GM20431 (cell line): ENCODE measurements at regions not wholly inside any gene's neighbourhood (a gene's known extent, or its start where the extent isn't known, plus 50 kb on each side); places are given as distances from the start of the nearest gene placed in this dataset.
"Not testable (repeated sequence)": the region's sequence is repeated elsewhere in the genome, so short reads cannot be mapped to it uniquely, and the experiment has no call there.

Experiments used
- in situ Hi-C: fragments of 300-500 bp; cut with MseI, MboI; formaldehyde crosslinking; loops from one replicate; pipeline ENCODE4 v1.15.0; 2020; ENCODE audit warnings: low sequenced_read_pairs; ENCODE audit not compliant: unreplicated experiment

DNA sequence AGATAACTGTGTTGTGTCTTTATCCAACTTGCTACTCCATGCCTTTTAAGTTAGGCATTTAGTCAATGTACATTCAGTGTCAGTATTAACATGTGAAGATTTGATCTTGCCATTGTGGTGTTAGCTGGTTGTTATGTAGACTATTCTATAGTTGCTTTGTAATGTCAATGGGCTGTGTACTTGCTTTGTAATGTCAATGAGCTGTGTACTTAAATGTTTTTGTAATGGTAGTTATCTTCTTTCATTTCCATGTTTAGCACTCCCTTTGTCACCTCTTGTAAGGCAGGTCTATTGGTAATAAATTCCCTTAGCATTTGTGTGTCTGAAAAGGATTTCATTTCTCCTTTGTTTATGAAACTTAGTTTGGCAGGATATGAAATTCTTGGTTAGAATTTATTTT is 53.4 kb downstream of the MC4R start:
- in situ Hi-C loops: no loop called here

GRCh38 chr18:60311676-60312360 is 60.8 kb downstream of the MC4R start:
- in situ Hi-C loops: no loop called here

GRCh38 chr18:60295674-60296073 is 76.9 kb downstream of the MC4R start:
- in situ Hi-C loops: no loop called here

- in situ Hi-C loops: no loop called here
Measured at GRCh38 chr18:60292186-60292585, 80.4 kb downstream of the MC4R start.

DNA sequence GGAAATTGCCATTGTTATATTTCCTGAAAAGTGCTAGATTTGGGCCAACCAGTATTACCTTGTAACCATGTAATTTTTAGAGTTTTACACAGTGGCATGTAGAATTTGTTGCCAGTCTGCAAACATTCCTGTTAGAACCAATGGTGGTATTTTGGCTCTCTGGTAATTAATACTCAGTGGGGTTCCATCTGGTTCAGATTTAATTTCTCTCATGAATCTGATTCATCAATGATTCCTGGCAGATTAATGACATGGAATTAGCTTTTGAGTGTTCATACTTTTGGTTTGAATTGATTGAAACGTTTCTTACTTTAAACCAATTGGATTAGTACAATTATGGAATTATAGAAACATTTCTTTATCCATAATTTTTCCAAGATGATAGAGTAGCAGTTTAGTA is 93.2 kb downstream of the MC4R start:
- in situ Hi-C loops: no loop called here

GRCh38 chr18:60277855-60278480 is 94.6 kb downstream of the MC4R start:
- in situ Hi-C loops: no loop called here

DNA sequence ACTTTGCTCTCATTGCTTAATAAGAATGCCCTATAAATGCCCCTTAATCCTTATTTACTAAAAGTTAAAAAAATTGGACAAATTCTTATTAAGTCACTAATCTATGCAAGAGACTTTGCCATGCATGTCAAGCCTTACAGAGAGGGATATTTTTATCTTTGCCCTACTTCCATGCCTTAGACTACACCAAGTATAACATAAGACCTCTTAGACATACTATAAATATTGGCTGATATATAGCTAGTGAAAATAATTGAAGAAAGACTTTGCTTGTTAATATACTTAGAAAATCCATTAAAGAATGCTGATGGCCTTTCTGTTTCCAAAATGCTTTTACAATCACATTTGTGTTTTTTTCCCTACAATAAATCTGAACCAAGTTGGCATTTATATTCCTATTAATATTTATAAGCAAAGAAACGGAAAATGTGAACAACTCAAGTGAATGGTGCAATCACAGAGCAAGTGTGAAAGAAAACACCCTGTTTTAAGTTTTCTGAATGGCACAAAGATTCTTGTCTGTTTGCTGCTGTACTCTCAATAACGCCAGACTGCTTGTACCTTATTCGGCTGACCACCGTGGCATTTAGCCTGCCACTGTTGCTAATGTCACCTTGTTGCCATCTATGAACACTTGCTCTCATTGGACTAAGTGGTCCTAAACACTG is 105.0 kb downstream of the MC4R start:
- in situ Hi-C loops: no loop called here

DNA sequence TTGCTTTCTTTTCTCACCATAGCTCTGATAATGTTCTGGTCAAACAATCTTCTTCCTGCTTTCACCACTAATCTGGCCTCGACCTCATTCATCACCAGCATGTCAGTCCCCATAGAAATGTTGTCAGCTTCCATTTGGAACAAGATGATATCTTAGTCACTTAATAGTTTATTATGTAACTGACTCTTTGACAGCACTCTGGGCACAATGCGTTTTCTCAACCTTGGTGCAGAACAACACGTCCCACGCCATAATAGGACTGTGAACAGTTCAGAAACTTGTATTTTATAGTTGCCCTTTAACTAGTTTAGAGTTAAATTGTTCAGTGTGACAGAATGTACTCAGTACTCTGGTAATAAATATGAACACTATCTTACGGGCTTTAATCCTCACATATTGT is 106.0 kb downstream of the MC4R start:
- in situ Hi-C loops: no loop called here

- in situ Hi-C loops: no loop called here
Measured at GRCh38 chr18:60259052-60259681, 113.4 kb downstream of the MC4R start.

GRCh38 chr18:60249388-60249787 is 123.2 kb downstream of the MC4R start:
- in situ Hi-C loops: no loop called here

DNA sequence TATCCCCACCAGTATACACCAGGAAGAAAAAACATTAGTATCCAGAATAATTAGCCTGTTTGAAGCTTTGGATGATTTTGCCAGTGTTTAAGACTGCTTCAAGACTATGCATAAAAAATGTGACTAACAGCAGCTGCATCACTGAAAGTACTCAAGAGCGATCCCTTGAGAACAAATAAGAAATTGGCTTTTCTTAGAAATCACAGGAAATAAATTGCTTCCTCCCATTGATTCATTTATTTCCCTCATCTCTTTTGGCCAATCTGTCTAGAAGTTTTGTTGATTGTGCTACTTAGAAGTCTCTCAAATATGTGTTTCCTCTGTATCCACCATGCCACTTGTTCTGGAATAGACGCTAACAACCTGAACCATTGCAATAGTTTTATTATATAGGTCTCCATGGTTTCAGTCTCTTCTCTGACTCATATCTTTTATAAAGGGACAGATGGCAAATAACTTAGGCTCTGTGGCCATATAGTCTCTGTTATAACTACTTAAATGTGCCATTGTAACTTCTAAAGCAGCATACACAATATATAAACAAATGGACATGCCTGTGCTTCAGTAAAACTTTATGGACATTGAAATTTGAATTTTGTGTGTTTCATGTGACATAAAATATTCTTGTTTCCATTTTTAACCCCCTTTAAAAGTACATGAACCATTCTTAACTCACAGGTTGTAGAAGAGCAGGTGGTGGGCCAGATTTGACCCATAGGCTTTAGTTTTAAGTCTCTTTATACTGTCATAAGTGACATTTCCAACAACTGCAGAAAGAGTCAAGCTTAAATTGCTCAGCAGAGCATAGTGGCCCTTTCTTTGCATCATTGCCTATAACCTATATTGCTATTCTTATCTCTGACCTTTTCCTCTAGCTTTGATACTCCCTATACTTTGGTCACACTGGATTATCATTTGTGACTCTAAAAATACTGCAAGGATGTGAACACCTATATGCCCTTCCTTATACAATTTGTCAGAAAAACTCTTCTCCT is 123.9 kb downstream of the MC4R start:
- in situ Hi-C loops: no loop called here

DNA sequence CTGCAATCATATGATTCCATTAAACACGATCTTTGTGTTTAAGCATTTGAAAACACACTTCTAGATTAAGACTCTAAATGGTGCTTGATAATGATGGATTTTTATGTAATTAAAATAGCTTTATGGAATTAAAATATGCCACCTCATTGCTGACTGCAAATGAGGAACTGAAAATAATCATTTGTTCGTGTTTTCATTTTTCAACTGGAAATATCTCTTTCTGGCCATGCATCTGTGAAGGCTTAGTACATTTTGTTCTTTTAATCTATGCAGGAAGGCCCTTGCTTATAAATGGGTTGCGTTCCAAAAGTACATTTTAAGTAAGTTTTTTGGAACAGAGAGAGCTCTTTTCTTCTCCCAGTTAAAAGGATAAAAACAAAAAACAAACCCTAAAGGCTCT is 125.5 kb downstream of the MC4R start:
- in situ Hi-C loops: no loop called here

DNA sequence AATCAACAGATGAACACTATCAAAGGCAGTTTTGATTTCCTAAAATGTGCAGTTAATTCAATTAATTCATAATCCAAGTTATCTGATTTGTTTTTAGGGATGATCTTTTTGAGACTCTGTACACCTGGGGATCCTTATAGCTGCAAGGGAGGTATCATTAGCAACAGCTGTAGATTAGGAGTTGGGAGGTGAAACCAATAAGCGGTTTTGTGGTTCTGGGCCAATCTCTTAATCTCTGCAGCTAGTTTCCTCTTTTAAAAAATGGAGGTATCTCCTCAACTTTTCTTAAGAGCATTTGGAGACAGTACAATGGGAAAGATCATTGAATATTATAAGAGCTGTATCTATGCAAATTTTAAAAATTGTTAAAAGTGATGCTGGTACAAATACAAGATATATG is 126.0 kb downstream of the MC4R start:
- in situ Hi-C loops: no loop called here

GRCh38 chr18:60245096-60245495 is 127.5 kb downstream of the MC4R start:
- in situ Hi-C loops: no loop called here

GRCh38 chr18:60239024-60239710 is 133.4 kb downstream of the MC4R start:
- in situ Hi-C loops: not testable (repeated sequence)

DNA sequence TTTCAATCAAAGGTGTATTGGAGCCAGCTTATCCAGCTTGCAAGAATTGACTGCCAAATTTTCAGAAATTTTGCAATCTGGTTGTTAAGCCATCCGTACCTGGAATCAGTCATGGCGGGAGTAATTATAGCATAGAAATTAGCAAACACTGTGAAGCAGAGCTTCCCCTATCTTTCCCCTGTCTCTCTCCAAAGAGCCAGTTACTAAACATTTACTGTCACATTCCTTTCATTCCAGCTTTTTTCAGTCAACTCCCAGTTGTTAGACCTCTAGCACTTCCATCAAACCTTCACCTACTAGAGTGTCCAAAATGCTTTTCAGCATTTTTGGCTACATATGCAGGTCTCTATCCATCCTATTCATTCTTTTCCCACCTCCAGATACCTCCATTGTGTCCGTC is 137.4 kb downstream of the MC4R start:
- in situ Hi-C loops: no loop called here

- in situ Hi-C loops: no loop called here
Measured at GRCh38 chr18:60232541-60232940, 140.0 kb downstream of the MC4R start.

DNA sequence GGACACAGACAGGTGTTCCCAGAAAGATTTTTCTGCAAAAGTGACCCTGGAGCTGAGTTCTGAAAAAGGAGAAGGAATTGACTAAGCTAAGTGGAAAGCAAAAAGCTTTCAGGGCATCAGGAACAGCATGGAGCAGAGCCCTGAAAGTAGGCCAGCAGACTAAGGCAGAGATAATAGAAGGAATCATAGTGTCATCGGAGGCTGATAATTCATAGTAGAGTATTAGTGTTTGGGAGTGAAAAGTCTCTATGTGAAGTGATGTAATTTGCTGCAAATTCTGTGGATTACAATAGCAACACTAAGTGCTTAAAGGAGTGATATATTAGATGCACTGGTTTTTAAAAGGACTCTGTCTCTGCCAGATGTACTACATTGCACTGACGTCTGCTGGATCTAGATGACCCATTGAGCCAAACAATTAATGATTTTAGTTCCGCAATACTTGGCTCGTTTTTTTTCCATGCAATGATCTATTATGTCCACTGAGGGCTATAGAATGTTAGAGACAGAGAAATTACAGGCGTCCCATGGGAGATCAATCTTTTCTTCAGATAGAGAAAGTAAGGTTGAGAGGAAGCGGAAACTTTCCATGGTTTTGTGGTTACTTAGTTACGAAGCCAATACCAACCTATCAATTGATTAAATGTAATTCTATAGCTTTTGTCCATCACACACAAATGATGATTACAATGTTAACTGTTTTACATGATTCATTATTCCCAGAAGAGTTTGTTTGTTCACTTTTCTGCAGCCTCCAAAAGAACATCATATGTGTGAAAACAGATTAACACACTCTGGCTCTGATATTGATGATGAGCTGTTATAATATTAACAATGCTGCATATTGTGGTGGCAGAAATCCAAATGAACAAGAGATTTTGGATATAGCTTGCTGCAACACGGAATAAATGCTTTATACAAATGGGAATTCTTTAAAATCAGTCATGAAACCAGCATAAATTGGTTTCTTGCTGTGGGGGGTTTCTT is 143.7 kb downstream of the MC4R start:
- in situ Hi-C loops: no loop called here
